ENCODE measurements at regions not wholly inside any gene's neighbourhood (a gene's known extent, or its start where the extent isn't known, plus 50 kb on each side); places are given as distances from the start of the nearest gene placed in this dataset.
A peak's percentile ranks its signal among the peaks of the same experiment; 100 is the strongest.

DNA sequence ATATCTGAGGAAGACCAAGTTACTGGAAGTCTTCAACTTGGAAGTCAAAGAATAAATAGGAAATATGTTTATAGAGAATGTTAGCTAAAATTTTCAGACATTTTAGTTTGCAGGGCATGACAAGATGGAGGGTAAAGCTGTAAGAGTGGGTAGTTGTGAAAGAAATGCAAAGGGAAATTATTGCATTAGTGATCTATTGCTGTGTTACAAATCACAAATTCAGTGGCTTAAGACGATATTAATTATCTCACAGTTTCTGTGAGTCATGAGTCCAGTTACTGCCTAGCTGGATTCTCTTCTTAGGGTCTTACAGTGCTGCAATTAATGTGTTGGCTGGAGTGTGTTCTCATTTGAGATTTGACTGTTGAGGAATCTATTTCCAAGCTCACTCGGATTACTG, 62.9 kb upstream of the CAMK2D start:
- no peaks in the 10 kb centered on the region for H3K27me3 ChIP-seq (replicated peaks in 1 of 4; ENCODE audit: control insufficient read depth in 3 of 4, extremely low read depth in 1 of 4, insufficient read depth in 3 of 4, low read length in 3 of 4)
- H3K79me1 ChIP-seq (ENCODE audit: low read depth, low read length) = no peaks in the 10 kb centered on the region
- ChIA-PET POLR2A (ENCODE audit: partially characterized antibody) (no interaction called here), CTCF (ENCODE audit: partially characterized antibody) (no interaction called here)
- H3K14ac ChIP-seq (ENCODE audit: insufficient read length) = no peak overlapping the region
- H3K4me1 ChIP-seq (replicated peaks in 1 of 4; ENCODE audit: control insufficient read depth in 3 of 4, insufficient read depth in 4 of 4, low read length in 3 of 4) = no peaks in the 10 kb centered on the region
- no peak overlapping the region for H4K5ac ChIP-seq (ENCODE audit: insufficient read length, low read depth, low read length)
- no peak overlapping the region for H3K9ac ChIP-seq (replicated peaks in 1 of 4; ENCODE audit: extremely low read depth in 1 of 4, low read depth in 3 of 4, low read length in 3 of 4)
- no peaks in the 10 kb centered on the region; the same call in 1 of the 2 replicates for H3K23me2 ChIP-seq (ENCODE audit: low read depth, low read length)
- 77% methylated on average over 2 of the region's 2 CpGs; no CpG with 5 or more reads in 1 of the 2 experiments for WGBS, 2 experiments (ENCODE audit: extremely low coverage in 1 of 2, insufficient coverage in 1 of 2, insufficient read length in 1 of 2, insufficient replicate concordance in 2 of 2, low coverage in 1 of 2, low lambda C conversion rate in 2 of 2, missing lambda C conversion rate in 1 of 2)
- H4K91ac ChIP-seq (replicated peaks; ENCODE audit: insufficient read length, low read length) = no peak overlapping the region
- no peaks in the 10 kb centered on the region for H3K36me3 ChIP-seq (ENCODE audit: control insufficient read depth in 2 of 4, insufficient read depth in 4 of 4, low read length in 3 of 4)
- H3K23ac ChIP-seq (ENCODE audit: insufficient read length) = no peak overlapping the region
- H3K4me3 ChIP-seq (ENCODE audit: extremely low read depth in 1 of 4, insufficient read depth in 2 of 4, low read depth in 3 of 4, low read length in 4 of 4) = no peak overlapping the region
- H3K4me2 ChIP-seq (ENCODE audit: insufficient read depth in 1 of 2, low read depth in 2 of 2, low read length in 2 of 2) = no peak overlapping the region
- H2BK15ac ChIP-seq (ENCODE audit: low read length) = no peak overlapping the region
- H3K27ac ChIP-seq (ENCODE audit: low read depth, low read length) = no peak overlapping the region
- no peaks in the 10 kb centered on the region for H3K79me2 ChIP-seq (ENCODE audit: control insufficient read depth in 1 of 2, insufficient read depth in 2 of 2, low read length in 2 of 2)
- no peak overlapping the region for H2BK120ac ChIP-seq (replicated peaks; ENCODE audit: low read depth, low read length)
- H3K56ac ChIP-seq (replicated peaks; ENCODE audit: insufficient read length, low read depth, low read length) = no peak overlapping the region
- H2AFZ ChIP-seq (ENCODE audit: low read length) = 0 out of 2 replicates have a peak overlapping the region, but pooled peaks have one; percentile 55
- H3K4ac ChIP-seq (replicated peaks; ENCODE audit: insufficient read length, low read depth, low read length) = no peak overlapping the region
- H3K9me3 ChIP-seq (ENCODE audit: insufficient read depth in 2 of 2, low read depth in 1 of 2, low read length in 1 of 2) = no peaks in the 10 kb centered on the region
- FAIRE-seq (no peak), DNase-seq (ENCODE audit: low read depth in 1 of 2, low spot score in 2 of 2) (no peak)
- no peak overlapping the region for H2BK5ac ChIP-seq (ENCODE audit: low read depth, low read length)
- H4K20me1 ChIP-seq (replicated peaks in 1 of 2; ENCODE audit: control insufficient read depth in 1 of 2, insufficient read depth in 2 of 2, low read length in 2 of 2) = no peaks in the 10 kb centered on the region
- H3K18ac ChIP-seq (ENCODE audit: extremely low read depth, low read length) = no peak overlapping the region
- H2BK12ac ChIP-seq (ENCODE audit: low read depth, low read length) = no peak overlapping the region
- H2AK5ac ChIP-seq (ENCODE audit: low read depth, low read length) = no peak overlapping the region
- no peak overlapping the region for H2BK20ac ChIP-seq (ENCODE audit: low read length)
- no peak overlapping the region for H4K8ac ChIP-seq (ENCODE audit: extremely low read depth, insufficient read depth, low read length)
- TF ChIP-seq EP300 (IDR thresholded peaks at IDR 0.05; ENCODE audit: borderline replicate concordance in 1 of 2, low read depth in 2 of 2, low read length in 2 of 2) (no peak), PHF8 (conservative IDR thresholded peaks at IDR 0.05; ENCODE audit: low read depth, low read length) (no peak), RBBP5 (IDR thresholded peaks at IDR 0.05; ENCODE audit: borderline replicate concordance, low read depth, low read length) (no peak), ZNF274 (IDR thresholded peaks at IDR 0.05; ENCODE audit: borderline replicate concordance, extremely low read depth, low read length) (no peak), POLR2A (IDR thresholded peaks at IDR 0.05; ENCODE audit: control extremely low read depth in 1 of 2, low read depth in 2 of 2, low read length in 2 of 2) (no peak), EGR1 (IDR thresholded peaks at IDR 0.05; ENCODE audit: borderline replicate concordance, low read depth, low read length) (no peak), KDM4A (IDR thresholded peaks at IDR 0.05; ENCODE audit: low read depth, low read length, severe bottlenecking) (no peak), EZH2 (IDR thresholded peaks at IDR 0.05; ENCODE audit: low read depth, low read length, severe bottlenecking) (no peak), CBX8 (IDR thresholded peaks at IDR 0.05; ENCODE audit: borderline replicate concordance, low read depth, low read length) (no peak), JUND (IDR thresholded peaks at IDR 0.05; ENCODE audit: low read length) (no peak), SAP30 (IDR thresholded peaks at IDR 0.05; ENCODE audit: insufficient read depth, insufficient replicate concordance, low read length) (no peak), FOSL1 (IDR thresholded peaks at IDR 0.05; ENCODE audit: insufficient read depth, low read depth, low read length) (no peak), KDM1A (IDR thresholded peaks at IDR 0.05; ENCODE audit: borderline replicate concordance, low read length) (no peak)
- TF ChIP-seq, protein P1, sequence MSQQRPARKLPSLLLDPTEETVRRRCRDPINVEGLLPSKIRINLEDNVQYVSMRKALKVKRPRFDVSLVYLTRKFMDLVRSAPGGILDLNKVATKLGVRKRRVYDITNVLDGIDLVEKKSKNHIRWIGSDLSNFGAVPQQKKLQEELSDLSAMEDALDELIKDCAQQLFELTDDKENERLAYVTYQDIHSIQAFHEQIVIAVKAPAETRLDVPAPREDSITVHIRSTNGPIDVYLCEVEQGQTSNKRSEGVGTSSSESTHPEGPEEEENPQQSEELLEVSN (IDR thresholded peaks at IDR 0.05) = no peak

Data from H1 (cell line).